WTC11 (cell line): ENCODE measurements at regions not wholly inside any gene's neighbourhood (a gene's known extent, or its start where the extent isn't known, plus 50 kb on each side); places are given as distances from the start of the nearest gene placed in this dataset.

Experiments used
- CREM ChIP-seq: sonication (generic); formaldehyde crosslinking; IDR thresholded peaks from 2 replicates; pipeline ENCODE4 v1.8.1; 2022; ENCODE audit warnings: mild to moderate bottlenecking, missing genetic modification reagents, moderate library complexity
- EMX1 ChIP-seq: fragments of 250-450 bp; sonication (Bioruptor Pico); IDR thresholded peaks from 2 replicates; pipeline ENCODE4 v1.8.0; 2021; ENCODE audit warnings: mild to moderate bottlenecking
- ETV6 ChIP-seq: sonication (generic); formaldehyde crosslinking; IDR thresholded peaks from 2 replicates; pipeline ENCODE4 v1.8.1; 2022; ENCODE audit warnings: mild to moderate bottlenecking, missing genetic modification reagents
- FOXP4 ChIP-seq: sonication (generic); formaldehyde crosslinking; IDR thresholded peaks from 2 replicates; pipeline ENCODE4 v1.8.0; 2022; ENCODE audit warnings: mild to moderate bottlenecking, missing genetic modification reagents
- HMGA2 ChIP-seq: fragments of 250-450 bp; sonication (Bioruptor Pico); IDR thresholded peaks from 2 replicates; pipeline ENCODE4 v1.4.0; 2021; ENCODE audit warnings: mild to moderate bottlenecking, moderate library complexity
- IRF1 ChIP-seq: sonication (generic); formaldehyde crosslinking; IDR thresholded peaks from 2 replicates; pipeline ENCODE4 v1.8.0; 2023; ENCODE audit warnings: missing genetic modification reagents
- JAZF1 ChIP-seq: fragments of 250-450 bp; sonication (Bioruptor Pico); IDR thresholded peaks from 2 replicates; pipeline ENCODE4 v1.9.0; 2021; ENCODE audit warnings: moderate library complexity, mild to moderate bottlenecking, inconsistent platforms
- MAX ChIP-seq: sonication (generic); formaldehyde crosslinking; IDR thresholded peaks from 2 replicates; pipeline ENCODE4 v1.8.0; 2022; ENCODE audit warnings: mild to moderate bottlenecking, missing genetic modification reagents
- MXD4 ChIP-seq: fragments of 250-450 bp; sonication (Bioruptor Pico); IDR thresholded peaks from 2 replicates; pipeline ENCODE4 v1.8.0; 2021; ENCODE audit warnings: mild to moderate bottlenecking, moderate library complexity, borderline replicate concordance
- NFYB ChIP-seq: sonication (generic); formaldehyde crosslinking; conservative IDR thresholded peaks from 2 replicates; pipeline ENCODE4 v1.8.0; 2022; ENCODE audit warnings: low read depth, missing genetic modification reagents
- NR1H2 ChIP-seq: sonication (generic); formaldehyde crosslinking; IDR thresholded peaks from 2 replicates; pipeline ENCODE4 v1.9.0; 2021; ENCODE audit warnings: mild to moderate bottlenecking, moderate library complexity, missing genetic modification reagents
- NR2C2 ChIP-seq: sonication (generic); formaldehyde crosslinking; IDR thresholded peaks from 2 replicates; pipeline ENCODE4 v1.8.0; 2022; ENCODE audit warnings: mild to moderate bottlenecking, missing genetic modification reagents
- NR3C1 ChIP-seq: sonication (generic); formaldehyde crosslinking; conservative IDR thresholded peaks from 2 replicates; pipeline ENCODE4 v1.8.1; 2023; ENCODE audit warnings: low read depth, mild to moderate bottlenecking, missing genetic modification reagents
- OVOL2 ChIP-seq: fragments of 250-450 bp; sonication (Bioruptor Pico); IDR thresholded peaks from 2 replicates; pipeline ENCODE4 v1.9.0; 2021; ENCODE audit warnings: mild to moderate bottlenecking, borderline replicate concordance
- RELA ChIP-seq: sonication (generic); formaldehyde crosslinking; IDR thresholded peaks from 2 replicates; pipeline ENCODE4 v1.8.1; 2022; ENCODE audit warnings: missing genetic modification reagents, mild to moderate bottlenecking, borderline replicate concordance
- SMAD3 ChIP-seq: sonication (generic); formaldehyde crosslinking; IDR thresholded peaks from 2 replicates; pipeline ENCODE4 v1.8.0; 2022; ENCODE audit warnings: missing genetic modification reagents, mild to moderate bottlenecking, borderline replicate concordance
- TEAD1 ChIP-seq: sonication (generic); formaldehyde crosslinking; IDR thresholded peaks from 2 replicates; pipeline ENCODE4 v1.8.0; 2022; ENCODE audit warnings: mild to moderate bottlenecking, missing genetic modification reagents
- TEAD4 ChIP-seq: sonication (generic); formaldehyde crosslinking; IDR thresholded peaks from 2 replicates; pipeline ENCODE4 v1.8.0; 2022; ENCODE audit warnings: mild to moderate bottlenecking, missing genetic modification reagents
- TP53 ChIP-seq: sonication (generic); formaldehyde crosslinking; IDR thresholded peaks from 2 replicates; pipeline ENCODE4 v1.8.1; 2023; ENCODE audit warnings: mild to moderate bottlenecking, missing genetic modification reagents
- ZBTB21 ChIP-seq: sonication (generic); formaldehyde crosslinking; IDR thresholded peaks from 2 replicates; pipeline ENCODE4 v1.8.1; 2023; ENCODE audit warnings: mild to moderate bottlenecking, missing genetic modification reagents, borderline replicate concordance
- ZNF138 ChIP-seq: sonication (generic); formaldehyde crosslinking; conservative IDR thresholded peaks from 2 replicates; pipeline ENCODE4 v1.8.1; 2022; ENCODE audit warnings: mild to moderate bottlenecking, moderate library complexity, missing genetic modification reagents
- ZNF232 ChIP-seq: sonication (generic); formaldehyde crosslinking; IDR thresholded peaks from 2 replicates; pipeline ENCODE4 v1.8.0; 2022; ENCODE audit warnings: mild to moderate bottlenecking, missing genetic modification reagents
- ZNF671 ChIP-seq: fragments of 250-450 bp; sonication (Bioruptor Pico); IDR thresholded peaks from 2 replicates; pipeline ENCODE4 v1.8.0; 2021; ENCODE audit warnings: mild to moderate bottlenecking
- TF ChIP-seq, protein P1 (sequence below): sonication (generic); formaldehyde crosslinking; IDR thresholded peaks from 2 replicates; pipeline ENCODE4 v1.8.0; 2023; ENCODE audit warnings: mild to moderate bottlenecking, missing genetic modification reagents
- TF ChIP-seq, protein P2 (sequence below): sonication (generic); formaldehyde crosslinking; IDR thresholded peaks from 2 replicates; pipeline ENCODE4 v1.8.1; 2022; ENCODE audit warnings: missing genetic modification reagents, borderline replicate concordance
- TF ChIP-seq, protein P3 (sequence below): fragments of 250-450 bp; sonication (Bioruptor Pico); IDR thresholded peaks from 2 replicates; pipeline ENCODE4 v1.9.0; 2021; ENCODE audit warnings: moderate library complexity, mild to moderate bottlenecking, inconsistent platforms, borderline replicate concordance
- TF ChIP-seq, protein P4 (sequence below): fragments of 250-450 bp; sonication (Bioruptor Pico); IDR thresholded peaks from 2 replicates; pipeline ENCODE4 v1.9.0; 2021; ENCODE audit warnings: mild to moderate bottlenecking
- TF ChIP-seq, protein P5 (sequence below): sonication (generic); formaldehyde crosslinking; conservative IDR thresholded peaks from 2 replicates; pipeline ENCODE4 v1.8.1; 2022; ENCODE audit warnings: mild to moderate bottlenecking, missing genetic modification reagents

GRCh38 chr11:119493712-119494111, 70.7 kb upstream of the THY1 start (continued):
- peak; percentile 95 for TF ChIP-seq FOXP4 (CRISPR knock-in tag)
- peak; percentile 80; the same call in 1 of the 2 replicates for TF ChIP-seq ZBTB21 (CRISPR knock-in tag)
- TF ChIP-seq MAX = no peak; the same call in 1 of the 2 replicates
- TF ChIP-seq, protein P1, sequence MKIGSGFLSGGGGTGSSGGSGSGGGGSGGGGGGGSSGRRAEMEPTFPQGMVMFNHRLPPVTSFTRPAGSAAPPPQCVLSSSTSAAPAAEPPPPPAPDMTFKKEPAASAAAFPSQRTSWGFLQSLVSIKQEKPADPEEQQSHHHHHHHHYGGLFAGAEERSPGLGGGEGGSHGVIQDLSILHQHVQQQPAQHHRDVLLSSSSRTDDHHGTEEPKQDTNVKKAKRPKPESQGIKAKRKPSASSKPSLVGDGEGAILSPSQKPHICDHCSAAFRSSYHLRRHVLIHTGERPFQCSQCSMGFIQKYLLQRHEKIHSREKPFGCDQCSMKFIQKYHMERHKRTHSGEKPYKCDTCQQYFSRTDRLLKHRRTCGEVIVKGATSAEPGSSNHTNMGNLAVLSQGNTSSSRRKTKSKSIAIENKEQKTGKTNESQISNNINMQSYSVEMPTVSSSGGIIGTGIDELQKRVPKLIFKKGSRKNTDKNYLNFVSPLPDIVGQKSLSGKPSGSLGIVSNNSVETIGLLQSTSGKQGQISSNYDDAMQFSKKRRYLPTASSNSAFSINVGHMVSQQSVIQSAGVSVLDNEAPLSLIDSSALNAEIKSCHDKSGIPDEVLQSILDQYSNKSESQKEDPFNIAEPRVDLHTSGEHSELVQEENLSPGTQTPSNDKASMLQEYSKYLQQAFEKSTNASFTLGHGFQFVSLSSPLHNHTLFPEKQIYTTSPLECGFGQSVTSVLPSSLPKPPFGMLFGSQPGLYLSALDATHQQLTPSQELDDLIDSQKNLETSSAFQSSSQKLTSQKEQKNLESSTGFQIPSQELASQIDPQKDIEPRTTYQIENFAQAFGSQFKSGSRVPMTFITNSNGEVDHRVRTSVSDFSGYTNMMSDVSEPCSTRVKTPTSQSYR (CRISPR knock-in tag) = peak; percentile 77; the same call in 1 of the 2 replicates
- TF ChIP-seq RELA (CRISPR knock-in tag) = no peak
- TF ChIP-seq ETV6 (CRISPR knock-in tag) = peak; percentile 64; the same call in 1 of the 2 replicates
- no peak for TF ChIP-seq ZNF671
- no peak for TF ChIP-seq OVOL2 (CRISPR knock-in tag)
- TF ChIP-seq HMGA2 (CRISPR knock-in tag) = no peak
- TF ChIP-seq, protein P2, sequence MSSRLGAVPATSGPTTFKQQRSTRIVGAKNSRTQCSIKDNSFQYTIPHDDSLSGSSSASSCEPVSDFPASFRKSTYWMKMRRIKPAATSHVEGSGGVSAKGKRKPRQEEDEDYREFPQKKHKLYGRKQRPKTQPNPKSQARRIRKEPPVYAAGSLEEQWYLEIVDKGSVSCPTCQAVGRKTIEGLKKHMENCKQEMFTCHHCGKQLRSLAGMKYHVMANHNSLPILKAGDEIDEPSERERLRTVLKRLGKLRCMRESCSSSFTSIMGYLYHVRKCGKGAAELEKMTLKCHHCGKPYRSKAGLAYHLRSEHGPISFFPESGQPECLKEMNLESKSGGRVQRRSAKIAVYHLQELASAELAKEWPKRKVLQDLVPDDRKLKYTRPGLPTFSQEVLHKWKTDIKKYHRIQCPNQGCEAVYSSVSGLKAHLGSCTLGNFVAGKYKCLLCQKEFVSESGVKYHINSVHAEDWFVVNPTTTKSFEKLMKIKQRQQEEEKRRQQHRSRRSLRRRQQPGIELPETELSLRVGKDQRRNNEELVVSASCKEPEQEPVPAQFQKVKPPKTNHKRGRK (CRISPR knock-in tag) = no peak
- no peak for TF ChIP-seq JAZF1 (CRISPR knock-in tag)
- TF ChIP-seq, protein P3, sequence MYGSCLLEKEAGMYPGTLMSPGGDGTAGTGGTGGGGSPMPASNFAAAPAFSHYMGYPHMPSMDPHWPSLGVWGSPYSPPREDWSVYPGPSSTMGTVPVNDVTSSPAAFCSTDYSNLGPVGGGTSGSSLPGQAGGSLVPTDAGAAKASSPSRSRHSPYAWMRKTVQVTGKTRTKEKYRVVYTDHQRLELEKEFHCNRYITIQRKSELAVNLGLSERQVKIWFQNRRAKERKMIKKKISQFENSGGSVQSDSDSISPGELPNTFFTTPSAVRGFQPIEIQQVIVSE (CRISPR knock-in tag) = no peak
- peak; percentile 65; the same call in 1 of the 2 replicates for TF ChIP-seq TEAD4 (CRISPR knock-in tag)
- peak; percentile 93 for TF ChIP-seq ZNF232 (CRISPR knock-in tag)
- TF ChIP-seq NFYB = peak; percentile 35; the same call in 1 of the 2 replicates
- TF ChIP-seq SMAD3 (CRISPR knock-in tag) = peak; percentile 84; the same call in 1 of the 2 replicates
- peak; percentile 61; the same call in 1 of the 2 replicates for TF ChIP-seq CREM (CRISPR knock-in tag)
- TF ChIP-seq TEAD1 (CRISPR knock-in tag) = 0 out of 2 replicates have a peak, but pooled peaks have one; percentile 34
- TF ChIP-seq, protein P4, sequence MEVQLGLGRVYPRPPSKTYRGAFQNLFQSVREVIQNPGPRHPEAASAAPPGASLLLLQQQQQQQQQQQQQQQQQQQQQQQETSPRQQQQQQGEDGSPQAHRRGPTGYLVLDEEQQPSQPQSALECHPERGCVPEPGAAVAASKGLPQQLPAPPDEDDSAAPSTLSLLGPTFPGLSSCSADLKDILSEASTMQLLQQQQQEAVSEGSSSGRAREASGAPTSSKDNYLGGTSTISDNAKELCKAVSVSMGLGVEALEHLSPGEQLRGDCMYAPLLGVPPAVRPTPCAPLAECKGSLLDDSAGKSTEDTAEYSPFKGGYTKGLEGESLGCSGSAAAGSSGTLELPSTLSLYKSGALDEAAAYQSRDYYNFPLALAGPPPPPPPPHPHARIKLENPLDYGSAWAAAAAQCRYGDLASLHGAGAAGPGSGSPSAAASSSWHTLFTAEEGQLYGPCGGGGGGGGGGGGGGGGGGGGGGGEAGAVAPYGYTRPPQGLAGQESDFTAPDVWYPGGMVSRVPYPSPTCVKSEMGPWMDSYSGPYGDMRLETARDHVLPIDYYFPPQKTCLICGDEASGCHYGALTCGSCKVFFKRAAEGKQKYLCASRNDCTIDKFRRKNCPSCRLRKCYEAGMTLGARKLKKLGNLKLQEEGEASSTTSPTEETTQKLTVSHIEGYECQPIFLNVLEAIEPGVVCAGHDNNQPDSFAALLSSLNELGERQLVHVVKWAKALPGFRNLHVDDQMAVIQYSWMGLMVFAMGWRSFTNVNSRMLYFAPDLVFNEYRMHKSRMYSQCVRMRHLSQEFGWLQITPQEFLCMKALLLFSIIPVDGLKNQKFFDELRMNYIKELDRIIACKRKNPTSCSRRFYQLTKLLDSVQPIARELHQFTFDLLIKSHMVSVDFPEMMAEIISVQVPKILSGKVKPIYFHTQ = no peak
- peak; percentile 80; the same call in 1 of the 2 replicates for TF ChIP-seq TP53 (CRISPR knock-in tag)
- TF ChIP-seq NR3C1 = peak; percentile 92; the same call in 1 of the 2 replicates
- no peak for TF ChIP-seq NR1H2
- 0 out of 2 replicates have a peak, but pooled peaks have one; percentile 64 for TF ChIP-seq IRF1 (CRISPR knock-in tag)
- TF ChIP-seq, protein P5, sequence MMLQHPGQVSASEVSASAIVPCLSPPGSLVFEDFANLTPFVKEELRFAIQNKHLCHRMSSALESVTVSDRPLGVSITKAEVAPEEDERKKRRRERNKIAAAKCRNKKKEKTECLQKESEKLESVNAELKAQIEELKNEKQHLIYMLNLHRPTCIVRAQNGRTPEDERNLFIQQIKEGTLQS (CRISPR knock-in tag) = no peak
- peak; percentile 52; the same call in 1 of the 2 replicates for TF ChIP-seq NR2C2 (CRISPR knock-in tag)
- no peak for TF ChIP-seq MXD4 (CRISPR knock-in tag)
- TF ChIP-seq EMX1 = 0 out of 2 replicates have a peak, but pooled peaks have one; percentile 63
- 0 out of 2 replicates have a peak, but pooled peaks have one; percentile 66 for TF ChIP-seq ZNF138 (CRISPR knock-in tag)
